NCI-H187 treated with DMSO at 0.1 percent for 48 hours (cell line): ENCODE measurements at regions not wholly inside any gene's neighbourhood (a gene's known extent, or its start where the extent isn't known, plus 50 kb on each side); places are given as distances from the start of the nearest gene placed in this dataset.
"Not testable (repeated sequence)": the region's sequence is repeated elsewhere in the genome, so short reads cannot be mapped to it uniquely, and the experiment has no call there.

Experiments
- DNase-seq: peaks from one replicate; lab custom pipeline; 2025; lab: John Stamatoyannopoulos, UW

GRCh38 chr10:8128511-8128910 is 74.0 kb downstream of the GATA3 start:
- no peak for DNase-seq

- DNase-seq, result no peak
These were observed 75.0 kb downstream of the GATA3 start for GRCh38 chr10:8129438-8129837.

GRCh38 chr10:8130973-8131911 is 76.8 kb downstream of the GATA3 start:
- no peak for DNase-seq

DNA sequence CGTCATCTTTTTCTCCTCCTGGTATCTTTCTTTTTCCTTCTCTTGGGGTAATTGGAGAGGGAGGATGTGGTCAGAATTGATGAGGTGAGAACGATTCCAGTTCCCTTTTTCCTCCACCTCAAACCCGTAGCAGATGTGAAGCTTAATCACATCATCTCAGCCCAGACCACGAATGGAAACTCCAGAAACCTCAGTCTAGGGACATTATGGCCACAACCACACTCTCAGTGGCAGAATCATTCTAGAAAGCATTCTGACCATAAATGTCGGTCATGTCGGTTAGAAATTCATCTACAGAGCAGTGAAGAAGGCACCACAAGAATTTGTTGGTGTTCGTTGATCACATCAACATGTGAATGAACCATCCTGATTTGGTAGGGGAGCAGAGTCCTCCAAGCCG is 78.7 kb downstream of the GATA3 start:
- DNase-seq, result no peak

GRCh38 chr10:8136736-8137135 is 82.2 kb downstream of the GATA3 start:
- no peak for DNase-seq

DNA sequence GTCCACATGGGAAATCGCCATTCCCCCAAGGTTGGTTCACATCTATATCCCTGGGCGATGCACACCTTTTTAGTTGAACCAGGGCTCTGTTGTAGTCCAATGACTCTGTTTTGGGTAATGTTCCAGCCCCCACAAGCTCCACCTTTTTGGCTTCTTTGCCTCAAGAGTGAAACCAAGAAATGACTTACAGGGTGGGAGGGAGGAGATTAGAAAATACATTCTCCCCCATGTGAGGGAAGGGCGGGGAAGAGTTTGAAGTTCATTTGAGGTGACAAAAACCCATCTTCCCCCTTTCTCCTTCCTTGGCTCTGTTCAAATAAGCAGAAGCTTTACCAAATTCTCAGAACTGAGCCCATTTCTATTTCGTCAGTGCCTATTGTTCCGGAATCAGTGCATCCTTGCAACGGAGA is 82.8 kb downstream of the GATA3 start:
- DNase-seq, result no peak

GRCh38 chr10:8137726-8138125 is 83.2 kb downstream of the GATA3 start:
- DNase-seq, result no peak

DNA sequence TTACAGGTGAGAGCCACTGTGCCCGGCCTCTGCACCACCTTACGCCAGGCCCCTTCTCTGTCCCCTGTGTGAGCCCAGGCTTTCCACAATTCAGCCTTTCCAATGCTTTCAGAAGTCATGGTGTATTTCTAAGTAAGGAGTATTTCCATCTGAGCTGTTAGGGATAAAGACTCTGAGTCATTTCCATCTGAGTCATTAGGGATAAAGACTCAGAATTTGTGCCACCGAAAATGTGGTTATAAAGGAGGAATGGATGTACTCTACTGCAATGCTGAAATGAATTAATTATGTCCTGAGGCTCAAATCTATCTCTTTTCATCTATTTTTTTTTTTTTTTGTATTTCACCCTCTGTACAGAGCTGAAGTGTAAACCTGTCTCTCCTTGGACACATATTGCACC is 84.0 kb downstream of the GATA3 start:
- no peak for DNase-seq

GRCh38 chr10:8144496-8144895 is 90.0 kb downstream of the GATA3 start:
- no peak for DNase-seq

DNA sequence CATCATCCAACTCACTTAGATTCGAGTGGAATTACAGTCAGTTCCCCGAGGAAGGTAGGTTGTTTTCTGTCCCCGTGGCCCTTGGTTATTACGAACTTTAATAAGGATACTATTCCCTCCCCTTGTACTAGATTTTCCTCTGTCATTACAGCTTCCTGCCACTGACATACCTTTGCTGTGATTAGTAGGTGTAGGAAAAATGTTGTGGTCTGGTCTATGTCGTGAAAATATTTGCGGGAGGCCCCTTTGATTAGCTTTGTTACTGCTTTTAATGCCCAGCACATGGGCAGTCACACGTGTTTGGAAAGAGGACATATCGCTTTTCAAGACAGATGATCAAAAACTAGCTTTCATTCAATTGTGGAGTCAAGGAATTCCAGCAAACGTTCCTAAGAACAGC is 92.2 kb downstream of the GATA3 start:
- DNase-seq, result no peak

GRCh38 chr10:8149991-8150390 is 95.5 kb downstream of the GATA3 start:
- no peak for DNase-seq

DNA sequence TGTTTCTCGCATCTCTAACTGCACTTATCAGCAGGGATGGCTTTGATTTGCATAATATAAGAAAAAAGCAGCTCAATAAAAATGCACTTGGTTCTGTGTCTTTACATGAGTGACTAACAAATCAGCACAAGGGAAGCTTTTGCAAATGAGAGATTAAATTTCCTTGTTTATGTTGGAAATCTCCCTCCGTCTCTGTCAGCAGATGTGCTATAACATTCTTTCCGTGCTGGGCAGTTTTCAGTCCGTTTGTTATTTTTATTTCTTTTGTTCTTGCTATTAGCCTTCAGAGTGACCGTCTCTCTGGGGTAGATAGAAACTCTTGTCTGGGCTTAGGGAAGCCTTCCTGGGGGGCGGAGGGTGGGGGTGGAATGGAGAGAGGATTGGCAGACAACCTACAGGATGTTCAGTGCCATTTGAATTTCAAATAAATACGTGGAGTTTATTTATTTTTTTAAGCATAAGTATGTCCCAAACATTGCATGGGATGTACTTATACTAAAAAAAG is 96.0 kb downstream of the GATA3 start:
- no peak for DNase-seq

- no peak for DNase-seq
These were observed 96.6 kb downstream of the GATA3 start for GRCh38 chr10:8151086-8151485.

DNA sequence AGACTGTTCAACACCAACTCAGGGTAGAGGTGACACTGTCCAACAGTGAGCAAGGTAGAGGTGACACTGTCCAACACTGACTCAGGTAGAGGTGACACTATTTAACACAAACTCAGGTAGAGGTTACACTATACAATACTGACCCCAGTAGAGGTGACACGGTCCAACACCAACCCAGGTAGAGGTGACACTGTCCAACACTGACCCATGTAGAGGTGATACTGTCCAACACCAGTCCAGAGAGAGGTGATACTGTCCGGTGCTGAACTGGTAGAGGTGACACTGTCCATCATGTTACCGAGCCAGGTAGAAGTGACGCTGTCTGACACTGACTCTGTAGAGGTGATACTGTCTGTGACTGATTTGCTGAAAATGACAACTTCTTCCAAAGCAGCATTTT is 102.4 kb downstream of the GATA3 start:
- DNase-seq, result no peak

DNA sequence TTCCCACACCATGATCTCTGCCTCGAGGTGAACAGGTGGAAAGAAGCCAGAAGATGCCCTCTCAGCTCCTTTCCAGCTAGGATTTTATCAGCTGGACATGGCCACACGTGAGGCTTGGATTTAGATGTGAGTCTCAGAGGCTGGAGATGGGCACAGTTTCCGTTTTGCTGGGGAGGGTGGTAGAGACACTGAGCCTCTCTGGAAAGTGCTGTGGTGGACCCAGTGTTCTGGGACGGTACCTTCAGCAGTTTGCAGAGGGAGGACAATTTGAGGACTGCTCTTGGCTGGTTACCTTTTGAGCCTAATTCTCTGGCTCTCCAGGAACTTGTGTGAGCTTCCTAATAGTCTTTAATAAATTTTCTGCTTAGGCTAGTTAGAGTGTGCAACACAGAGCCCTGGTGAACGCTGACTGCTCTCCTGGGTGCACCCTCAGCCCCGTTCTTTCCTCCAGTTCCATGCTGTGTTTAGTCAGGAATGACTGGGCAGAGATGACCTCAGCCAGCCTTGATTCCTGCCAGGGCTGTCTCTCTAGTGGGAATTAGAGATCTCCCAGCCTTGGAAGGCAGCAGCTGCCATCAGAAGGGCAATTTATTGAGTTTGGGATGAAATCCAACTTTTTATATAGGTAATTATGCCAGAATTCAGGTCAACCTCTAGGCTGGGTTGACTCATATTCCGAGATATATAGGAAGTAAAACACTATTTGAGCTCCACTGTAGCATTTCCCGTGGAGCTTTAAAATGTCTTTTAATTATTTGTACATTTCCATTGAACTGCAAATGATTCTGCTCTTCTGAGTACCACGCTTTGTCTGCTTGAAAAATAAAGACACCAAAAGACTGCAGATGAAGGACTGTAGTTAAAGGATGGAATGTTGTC is 103.9 kb downstream of the GATA3 start:
- no peak for DNase-seq

DNA sequence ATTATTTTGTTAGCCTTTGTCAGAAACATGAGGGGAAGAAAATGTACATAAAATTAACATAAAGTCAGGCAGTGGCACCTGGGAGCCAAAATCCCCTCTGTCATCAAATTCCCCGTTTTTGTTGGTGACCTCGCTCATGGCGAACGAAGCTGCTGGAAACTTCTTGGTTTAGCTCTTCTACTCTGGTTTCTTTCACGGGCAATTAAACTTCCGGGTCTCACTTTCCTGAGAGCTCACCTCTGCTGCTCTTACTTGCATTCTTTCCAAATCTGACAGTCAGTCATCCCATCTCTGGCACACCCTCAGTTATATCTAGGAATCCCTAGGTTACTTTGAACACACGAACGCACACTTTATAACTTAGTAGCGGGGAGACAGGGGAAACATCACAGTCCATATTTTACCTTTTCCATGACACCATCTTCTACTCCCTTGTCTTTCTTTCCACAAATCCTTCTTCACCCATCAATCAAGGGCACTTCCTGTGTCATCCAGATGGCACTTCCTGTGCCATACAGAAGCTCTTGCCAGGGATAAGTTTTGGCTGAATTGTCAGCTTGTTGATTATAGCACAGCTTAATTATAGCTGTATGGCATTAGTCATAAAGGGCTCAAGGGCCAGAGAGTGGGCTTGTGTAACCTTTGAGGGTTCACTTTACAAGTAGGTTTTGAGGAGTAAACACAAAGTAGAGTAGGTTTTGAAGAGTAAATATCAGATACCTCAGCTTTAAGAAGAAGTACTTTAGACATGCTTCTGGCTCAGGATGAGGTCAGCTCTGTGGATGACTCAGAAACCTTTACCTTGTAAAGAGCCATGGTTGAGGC is 105.1 kb downstream of the GATA3 start:
- no peak for DNase-seq

- DNase-seq, result no peak
These were observed 109.3 kb downstream of the GATA3 start for GRCh38 chr10:8163824-8164223.

DNA sequence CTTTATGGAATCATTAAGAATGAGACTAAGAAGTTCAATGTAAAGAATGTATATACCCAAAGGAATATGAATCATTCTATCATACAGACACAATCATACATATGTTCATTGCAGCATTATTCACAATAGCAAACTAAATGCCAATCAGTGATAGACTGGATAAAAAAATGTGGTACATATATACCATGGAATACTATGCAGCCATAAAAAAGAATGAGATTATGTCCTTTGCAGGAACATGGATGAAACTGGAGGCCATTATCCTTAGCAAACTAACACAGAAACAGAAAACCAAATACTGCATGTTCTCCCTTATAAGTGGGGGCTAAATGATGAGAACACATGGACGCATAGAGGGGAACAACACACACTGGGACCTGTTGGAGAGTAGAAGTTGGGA is 110.2 kb downstream of the GATA3 start:
- DNase-seq, result not testable (repeated sequence)

DNA sequence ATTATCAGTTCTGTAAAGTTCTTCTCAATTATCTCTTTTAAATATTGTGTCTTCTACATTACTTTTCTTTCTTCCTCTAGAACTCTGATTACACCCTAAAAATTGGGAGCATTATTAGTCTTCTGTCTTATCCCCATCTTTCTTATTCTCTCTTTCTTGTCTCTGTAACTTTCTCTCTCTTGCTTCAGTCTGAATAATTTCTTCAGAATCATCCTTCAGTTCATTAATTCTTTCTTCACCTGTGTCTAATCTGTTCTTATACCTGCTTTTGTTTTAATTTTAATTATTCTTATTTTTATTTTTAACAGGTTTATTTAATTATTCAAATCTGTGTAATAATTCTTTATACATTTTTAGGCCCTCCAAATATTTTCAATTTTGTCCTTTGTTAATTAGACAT is 114.3 kb downstream of the GATA3 start:
- no peak for DNase-seq

DNA sequence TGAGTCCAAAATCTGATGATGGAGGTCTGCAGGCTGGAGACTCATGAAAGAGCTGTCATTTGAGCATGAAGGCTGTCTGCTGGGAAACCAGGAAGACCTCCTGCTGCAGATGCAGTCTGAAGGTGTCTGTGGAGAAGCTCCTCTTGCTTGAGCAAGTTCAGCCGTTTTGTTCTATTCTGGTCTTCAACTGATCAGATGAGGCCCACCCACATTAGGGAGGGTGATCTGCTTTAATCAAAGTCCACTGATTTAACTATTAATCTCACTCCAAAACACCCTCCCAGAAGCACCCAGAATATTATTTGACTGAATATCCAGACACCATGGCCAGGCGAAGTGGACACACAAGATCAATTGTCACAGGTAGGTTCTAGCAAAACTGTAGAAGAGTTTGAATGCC is 116.5 kb downstream of the GATA3 start:
- DNase-seq, result no peak

DNA sequence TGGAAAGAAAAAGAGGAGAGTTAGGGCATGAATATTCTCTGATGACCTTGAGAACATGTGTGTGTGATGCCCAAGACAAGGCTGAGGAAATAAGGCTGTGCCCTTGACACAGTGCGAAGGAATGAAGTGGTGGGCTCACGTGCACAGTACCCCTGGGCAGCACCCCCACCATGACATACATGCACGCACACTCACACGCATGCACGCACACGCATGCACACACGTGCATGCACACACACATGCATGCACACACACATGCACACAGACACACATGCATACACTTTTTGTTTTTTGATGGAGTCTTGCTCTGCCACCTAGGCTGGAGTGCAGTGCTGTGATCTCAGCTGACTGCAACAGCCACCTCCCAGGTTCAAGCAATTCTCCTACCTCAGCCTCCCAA is 118.1 kb downstream of the GATA3 start:
- DNase-seq, result no peak
